HL-60 (cell line): ENCODE measurements at regions not wholly inside any gene's neighbourhood (a gene's known extent, or its start where the extent isn't known, plus 50 kb on each side); places are given as distances from the start of the nearest gene placed in this dataset.
"Not testable (repeated sequence)": the region's sequence is repeated elsewhere in the genome, so short reads cannot be mapped to it uniquely, and the experiment has no call there.

Source experiments
- CTCF ChIP-seq: IDR thresholded peaks from one replicate; pipeline ENCODE4 v1.5.1; 2011; ENCODE audit warnings: low read length, control low read depth, inconsistent platforms; ENCODE audit not compliant: insufficient read depth
- GABPA ChIP-seq: IDR thresholded peaks from 2 replicates; pipeline ENCODE4 v1.6.1; 2012; ENCODE audit warnings: low read depth
- POLR2AphosphoS5 ChIP-seq: IDR thresholded peaks from 2 replicates; pipeline ENCODE4 v1.6.1; 2012; ENCODE audit warnings: low read depth
- REST ChIP-seq: IDR thresholded peaks from 2 replicates; pipeline ENCODE4 v1.6.1; 2012; ENCODE audit warnings: low read depth; ENCODE audit not compliant: insufficient replicate concordance
- SPI1 ChIP-seq: IDR thresholded peaks from 2 replicates; pipeline ENCODE4 v1.6.1; 2012; ENCODE audit warnings: low read depth, mild to moderate bottlenecking, borderline replicate concordance

- not testable (repeated sequence) for TF ChIP-seq CTCF, POLR2AphosphoS5, SPI1, REST, GABPA
Observed at GRCh38 chr18:70389036-70389435, 100.2 kb downstream of the SOCS6 start.
